ENCODE measurements at regions not wholly inside any gene's neighbourhood (a gene's known extent, or its start where the extent isn't known, plus 50 kb on each side); places are given as distances from the start of the nearest gene placed in this dataset.

DNA sequence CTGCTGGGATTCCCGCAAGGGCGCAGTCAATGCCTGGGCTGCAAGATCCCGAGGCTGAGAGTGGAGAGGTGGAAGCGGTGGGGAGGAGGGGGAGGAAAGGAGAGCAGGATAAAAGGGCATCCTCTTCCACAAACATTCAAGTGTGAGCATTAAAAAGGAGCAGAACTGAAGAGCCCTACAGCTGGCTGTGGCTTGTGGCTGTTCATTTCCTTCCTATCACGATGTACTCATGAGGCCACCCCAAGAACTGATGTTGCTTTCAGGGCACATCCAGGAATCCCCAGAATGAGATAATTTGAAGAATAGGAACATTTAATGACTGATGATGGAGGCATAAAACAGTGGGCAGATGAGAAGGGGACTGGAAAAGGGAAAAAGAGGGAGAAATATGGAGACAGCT, 230.8 kb upstream of the SMIM21 start:
- Mint-ChIP-seq H3K27ac (ENCODE audit: unreplicated experiment) (no peak overlapping the region), H3K4me3 (ENCODE audit: low read depth, unreplicated experiment) (no peak overlapping the region), H3K9me3 (ENCODE audit: low read depth, unreplicated experiment) (peaks cover 17% of the 10 kb centered on the region), H3K27me3 (ENCODE audit: unreplicated experiment) (no peaks in the 10 kb centered on the region), H3K4me1 (ENCODE audit: low read depth, unreplicated experiment) (no peaks in the 10 kb centered on the region), H3K36me3 (ENCODE audit: insufficient read depth, unreplicated experiment) (no peaks in the 10 kb centered on the region)
- no TSS peak for BruUV-seq (replicated peaks)
- DNase-seq = no peak
- intact Hi-C loops (cut with micrococcal nuclease; ENCODE audit: unreplicated experiment) = no loop called here
- CTCF ChIA-PET = no interaction called here
- TF ChIP-seq, protein P1, sequence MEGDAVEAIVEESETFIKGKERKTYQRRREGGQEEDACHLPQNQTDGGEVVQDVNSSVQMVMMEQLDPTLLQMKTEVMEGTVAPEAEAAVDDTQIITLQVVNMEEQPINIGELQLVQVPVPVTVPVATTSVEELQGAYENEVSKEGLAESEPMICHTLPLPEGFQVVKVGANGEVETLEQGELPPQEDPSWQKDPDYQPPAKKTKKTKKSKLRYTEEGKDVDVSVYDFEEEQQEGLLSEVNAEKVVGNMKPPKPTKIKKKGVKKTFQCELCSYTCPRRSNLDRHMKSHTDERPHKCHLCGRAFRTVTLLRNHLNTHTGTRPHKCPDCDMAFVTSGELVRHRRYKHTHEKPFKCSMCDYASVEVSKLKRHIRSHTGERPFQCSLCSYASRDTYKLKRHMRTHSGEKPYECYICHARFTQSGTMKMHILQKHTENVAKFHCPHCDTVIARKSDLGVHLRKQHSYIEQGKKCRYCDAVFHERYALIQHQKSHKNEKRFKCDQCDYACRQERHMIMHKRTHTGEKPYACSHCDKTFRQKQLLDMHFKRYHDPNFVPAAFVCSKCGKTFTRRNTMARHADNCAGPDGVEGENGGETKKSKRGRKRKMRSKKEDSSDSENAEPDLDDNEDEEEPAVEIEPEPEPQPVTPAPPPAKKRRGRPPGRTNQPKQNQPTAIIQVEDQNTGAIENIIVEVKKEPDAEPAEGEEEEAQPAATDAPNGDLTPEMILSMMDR (IDR thresholded peaks at IDR 0.05; ENCODE audit: unreplicated experiment) = no peak

DNA sequence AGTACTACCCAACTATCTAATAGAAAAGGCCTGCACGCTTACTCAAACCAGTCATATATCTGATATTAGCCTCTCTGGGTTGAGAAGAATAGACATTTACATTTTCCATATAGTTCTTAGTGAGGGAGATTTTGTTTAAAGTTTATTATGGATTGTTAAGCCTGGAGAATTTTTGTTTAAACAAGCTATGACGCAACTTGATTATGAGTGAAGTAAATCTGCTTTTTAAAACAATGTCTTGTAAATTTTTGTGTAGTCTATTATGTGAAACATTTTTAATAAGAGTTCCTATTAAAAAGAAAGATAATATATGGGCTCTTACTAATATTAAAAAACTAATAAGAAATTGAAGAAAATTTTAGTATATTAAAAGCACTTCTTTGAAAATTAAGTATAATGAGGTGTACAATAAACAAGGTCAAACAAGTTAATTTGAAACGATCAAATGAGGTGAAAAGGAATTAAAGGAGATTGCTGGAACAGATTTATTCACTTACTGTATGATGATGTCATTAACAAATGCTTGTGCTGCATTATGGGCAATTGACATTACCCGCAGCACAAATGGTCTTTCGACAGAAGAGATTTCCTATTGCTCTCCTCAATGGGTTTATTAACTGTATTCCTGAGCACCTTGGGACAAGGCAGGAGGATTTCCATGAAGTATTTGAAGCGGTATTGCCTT, 229.2 kb upstream of the SMIM21 start:
- TF ChIP-seq, protein P1 (IDR thresholded peaks at IDR 0.05; ENCODE audit: unreplicated experiment) = no peak
- intact Hi-C loops (cut with micrococcal nuclease; ENCODE audit: unreplicated experiment) = no loop called here
- no peak overlapping the region for H3K4me3 Mint-ChIP-seq (ENCODE audit: low read depth, unreplicated experiment)
- CTCF ChIA-PET = no interaction called here
- no peak for DNase-seq
- no peaks in the 10 kb centered on the region for H3K4me1 Mint-ChIP-seq (ENCODE audit: low read depth, unreplicated experiment)
- H3K9me3 Mint-ChIP-seq (ENCODE audit: low read depth, unreplicated experiment) = peaks cover 11% of the 10 kb centered on the region
- H3K27me3 Mint-ChIP-seq (ENCODE audit: unreplicated experiment) = no peaks in the 10 kb centered on the region
- H3K36me3 Mint-ChIP-seq (ENCODE audit: insufficient read depth, unreplicated experiment) = no peaks in the 10 kb centered on the region
- no peak overlapping the region for H3K27ac Mint-ChIP-seq (ENCODE audit: unreplicated experiment)
- no TSS peak for BruUV-seq (replicated peaks)

DNA sequence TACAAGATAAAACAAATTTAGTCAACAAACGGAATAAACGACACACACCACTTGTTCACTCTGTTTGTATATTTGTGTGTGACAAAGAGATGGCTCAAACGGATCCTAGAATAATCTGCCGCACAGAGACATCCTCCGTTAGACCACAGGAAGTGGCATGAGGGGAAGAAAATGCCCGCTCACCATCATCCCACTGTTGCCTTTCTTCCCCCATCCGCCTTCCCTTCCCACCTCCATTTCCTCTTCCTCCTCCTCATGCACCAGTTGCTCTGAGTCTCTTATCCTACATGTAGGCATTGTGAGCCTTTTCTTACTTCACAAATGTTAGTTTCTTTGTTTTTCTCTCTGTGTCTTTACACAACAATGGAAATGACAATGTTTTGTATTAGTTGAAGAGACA, 228.5 kb upstream of the SMIM21 start:
- CTCF ChIA-PET = no interaction called here
- Mint-ChIP-seq H3K27me3 (ENCODE audit: unreplicated experiment) (no peaks in the 10 kb centered on the region), H3K36me3 (ENCODE audit: insufficient read depth, unreplicated experiment) (no peaks in the 10 kb centered on the region), H3K4me1 (ENCODE audit: low read depth, unreplicated experiment) (no peaks in the 10 kb centered on the region), H3K27ac (ENCODE audit: unreplicated experiment) (no peak overlapping the region), H3K4me3 (ENCODE audit: low read depth, unreplicated experiment) (no peak overlapping the region), H3K9me3 (ENCODE audit: low read depth, unreplicated experiment) (peaks cover 11% of the 10 kb centered on the region)
- intact Hi-C loops (cut with micrococcal nuclease; ENCODE audit: unreplicated experiment) = no loop called here
- TF ChIP-seq, protein P1 (IDR thresholded peaks at IDR 0.05; ENCODE audit: unreplicated experiment) = no peak
- DNase-seq = no peak
- no TSS peak for BruUV-seq (replicated peaks)

DNA sequence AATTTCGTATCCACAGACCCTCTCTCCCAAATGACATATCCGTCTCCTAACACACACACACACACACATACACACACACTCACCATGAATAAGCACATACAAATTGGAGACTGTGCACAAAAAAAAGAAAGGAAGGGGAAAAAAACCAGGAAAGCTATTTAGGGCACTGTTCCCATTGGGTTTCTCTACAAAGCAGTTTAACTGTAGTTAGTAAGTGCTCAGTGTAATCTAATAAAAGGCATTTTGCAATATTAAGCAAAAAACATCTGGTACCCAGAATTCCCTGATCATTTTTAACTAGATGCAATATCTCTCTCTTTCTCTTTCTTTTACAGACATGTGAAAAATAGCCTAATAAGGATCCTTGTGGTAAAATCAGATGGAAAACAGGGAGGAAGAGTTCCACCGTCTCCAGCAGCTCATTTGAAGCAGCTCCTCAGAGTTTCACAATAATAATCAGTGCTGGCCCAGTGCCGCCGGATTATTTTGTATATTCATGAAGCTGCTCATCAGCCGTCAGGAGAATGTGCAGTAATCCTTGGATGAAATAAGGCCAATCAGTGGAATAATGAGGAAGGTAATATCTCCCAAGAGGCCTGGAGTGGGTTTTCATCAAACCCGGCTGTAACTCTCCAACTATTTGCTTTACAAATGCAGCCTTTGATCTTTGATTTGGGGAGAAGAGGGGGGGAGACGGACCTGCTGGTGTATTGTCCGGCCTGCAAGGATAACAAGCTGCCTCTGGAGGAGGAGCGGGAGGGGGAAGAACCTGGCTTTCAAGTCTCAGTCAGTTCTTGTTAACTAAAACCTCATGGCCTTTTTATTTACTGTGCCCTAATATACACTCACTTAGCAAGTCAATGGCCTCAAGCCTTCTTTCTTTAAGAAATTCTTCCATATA, 227.6 kb upstream of the SMIM21 start:
- BruUV-seq (replicated peaks) = no TSS peak
- CTCF ChIA-PET = no interaction called here
- DNase-seq = no peak
- Mint-ChIP-seq H3K27ac (ENCODE audit: unreplicated experiment) (no peak overlapping the region), H3K27me3 (ENCODE audit: unreplicated experiment) (no peaks in the 10 kb centered on the region), H3K4me1 (ENCODE audit: low read depth, unreplicated experiment) (no peaks in the 10 kb centered on the region), H3K4me3 (ENCODE audit: low read depth, unreplicated experiment) (no peak overlapping the region), H3K9me3 (ENCODE audit: low read depth, unreplicated experiment) (peaks cover 14% of the 10 kb centered on the region), H3K36me3 (ENCODE audit: insufficient read depth, unreplicated experiment) (no peaks in the 10 kb centered on the region)
- intact Hi-C loops (cut with micrococcal nuclease; ENCODE audit: unreplicated experiment) = no loop called here
- TF ChIP-seq, protein P1 (IDR thresholded peaks at IDR 0.05; ENCODE audit: unreplicated experiment) = no peak

Data from Calu3 (cell line).